ENCODE measurements at regions not wholly inside any gene's neighbourhood (a gene's known extent, or its start where the extent isn't known, plus 50 kb on each side); places are given as distances from the start of the nearest gene placed in this dataset.
"Not testable (repeated sequence)": the region's sequence is repeated elsewhere in the genome, so short reads cannot be mapped to it uniquely, and the experiment has no call there.

DNA sequence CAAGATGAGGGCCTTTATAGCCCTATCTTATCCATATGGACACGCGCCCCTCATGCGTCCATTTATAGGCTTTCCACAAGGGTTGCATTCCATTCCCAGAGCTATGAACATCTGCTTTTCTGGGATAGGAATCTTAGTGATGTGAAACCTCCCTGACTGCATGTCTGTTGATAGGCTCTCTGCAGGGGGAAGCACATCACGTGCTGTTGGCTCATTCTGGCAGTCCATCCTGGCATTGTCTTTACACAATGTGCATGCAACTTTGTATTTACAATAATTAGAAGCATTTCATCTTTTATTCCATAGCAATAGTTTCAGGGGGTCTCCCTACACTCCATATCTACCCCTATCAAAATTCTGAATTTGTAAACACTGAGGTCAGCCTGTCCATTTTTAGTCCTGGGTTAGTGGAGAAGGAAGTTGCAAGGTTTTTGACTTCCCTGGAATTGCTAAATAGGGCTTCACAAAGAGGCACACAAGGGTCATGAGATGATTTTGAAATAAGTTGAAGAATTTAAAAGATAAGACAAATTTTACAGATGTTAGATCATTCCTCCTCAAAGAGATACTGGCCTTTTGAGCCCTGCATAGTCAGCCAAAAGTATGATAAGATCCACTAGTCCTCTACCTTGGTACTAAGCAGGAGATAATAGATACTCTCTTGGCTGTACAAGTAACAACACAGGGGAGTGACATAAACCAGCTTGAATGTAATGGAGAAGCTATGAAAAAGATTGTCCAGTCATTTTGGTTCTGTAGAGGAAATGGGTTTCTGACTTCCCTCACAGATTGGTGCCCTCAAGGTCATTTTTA, 98.7 kb upstream of the GPR141 start:
- not testable (repeated sequence) for H3K27ac ChIP-seq (ENCODE audit: insufficient read depth, low read length, poor library complexity, severe bottlenecking); H3K27me3 Mint-ChIP-seq

DNA sequence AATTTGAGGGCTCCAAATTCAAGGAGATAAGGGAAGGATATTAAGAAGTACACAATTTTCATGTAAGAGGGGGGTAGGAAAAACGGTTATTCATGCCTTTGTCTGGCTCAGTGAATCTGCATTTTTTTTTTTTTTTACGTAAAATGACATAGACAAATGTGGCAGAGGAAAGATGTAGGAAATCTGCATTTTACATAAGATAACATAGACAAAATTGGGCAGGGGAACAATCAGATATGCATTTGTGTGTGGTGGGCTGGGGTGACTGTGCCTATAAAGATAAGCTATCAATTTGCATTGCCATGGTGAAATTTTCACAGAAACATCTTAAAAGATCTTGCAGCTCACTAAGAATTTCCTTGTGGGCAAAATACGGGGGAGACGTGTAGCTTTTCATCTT, 92.7 kb upstream of the GPR141 start:
- Histone ChIP-seq H3K27ac (ENCODE audit: insufficient read depth, low read length, poor library complexity, severe bottlenecking) (no peak overlapping the region), H3K4me3 (ENCODE audit: low read depth, low read length) (no peak overlapping the region), H3K9me3 (ENCODE audit: control insufficient read depth in 2 of 2, low read length in 2 of 2) (peaks cover 0 to 1% of the 10 kb centered on the region in 2 experiments), H3K4me1 (ENCODE audit: control insufficient read depth, insufficient read depth, low read length, poor library complexity, severe bottlenecking) (no peaks in the 10 kb centered on the region), H3K27me3 (ENCODE audit: control insufficient read depth, insufficient read depth, low read length) (no peaks in the 10 kb centered on the region), H3K36me3 (ENCODE audit: control insufficient read depth, insufficient read depth, low read length) (no peaks in the 10 kb centered on the region)
- H3K9me3 Mint-ChIP-seq = peaks cover 0 to 4% (median 0%) of the 10 kb centered on the region in 7 donors
- no peak overlapping the region for H3K27ac Mint-ChIP-seq
- DNase-seq (no peak), ATAC-seq (ENCODE audit: low read depth in 2 of 2) (no peak)
- no peaks in the 10 kb centered on the region for H3K36me3 Mint-ChIP-seq
- H3K27me3 Mint-ChIP-seq = no peaks in the 10 kb centered on the region
- no peak overlapping the region for H3K4me3 Mint-ChIP-seq
- H3K4me1 Mint-ChIP-seq = no peaks in the 10 kb centered on the region

More for the DNA sequence above, 98.7 kb upstream of the GPR141 start:
- H3K9me3 Mint-ChIP-seq; ATAC-seq (ENCODE audit: low read depth in 2 of 2); DNase-seq; H3K9me3 ChIP-seq (ENCODE audit: control insufficient read depth in 2 of 2, low read length in 2 of 2); H3K27ac Mint-ChIP-seq; H3K4me1 Mint-ChIP-seq; H3K4me3 ChIP-seq (ENCODE audit: low read depth, low read length); H3K4me3 Mint-ChIP-seq; H3K4me1 ChIP-seq (ENCODE audit: control insufficient read depth, insufficient read depth, low read length, poor library complexity, severe bottlenecking); H3K36me3 ChIP-seq (ENCODE audit: control insufficient read depth, insufficient read depth, low read length); H3K36me3 Mint-ChIP-seq; H3K27me3 ChIP-seq (ENCODE audit: control insufficient read depth, insufficient read depth, low read length): not testable (repeated sequence)

DNA sequence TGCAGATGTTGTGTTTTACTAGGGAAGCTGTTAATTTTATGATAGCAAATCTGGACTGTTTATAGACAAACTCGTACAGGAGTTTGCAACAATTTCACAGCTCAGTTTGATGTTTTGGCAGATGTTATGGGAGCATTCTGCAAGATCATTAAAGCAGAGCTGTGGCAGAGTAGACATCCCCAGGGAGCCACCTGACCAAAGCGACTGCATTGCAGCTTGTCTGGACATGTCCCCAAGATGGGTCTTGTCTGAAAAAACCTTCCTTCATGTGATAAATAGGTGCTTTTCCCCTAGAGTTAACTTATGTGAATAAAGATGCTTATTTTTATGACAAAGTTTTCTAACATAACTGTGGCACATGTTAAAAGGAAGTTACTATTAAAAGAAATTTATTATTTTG, 91.2 kb upstream of the GPR141 start:
- H3K9me3 Mint-ChIP-seq = peaks cover 0 to 6% (median 1%) of the 10 kb centered on the region in 7 donors
- no peak overlapping the region for H3K27ac Mint-ChIP-seq
- peaks cover 0 to 1% of the 10 kb centered on the region in 2 experiments for H3K9me3 ChIP-seq (ENCODE audit: control insufficient read depth in 2 of 2, low read length in 2 of 2)
- no peaks in the 10 kb centered on the region for H3K27me3 ChIP-seq (ENCODE audit: control insufficient read depth, insufficient read depth, low read length)
- H3K4me3 ChIP-seq (ENCODE audit: low read depth, low read length) = no peak overlapping the region
- no peaks in the 10 kb centered on the region for H3K36me3 ChIP-seq (ENCODE audit: control insufficient read depth, insufficient read depth, low read length)
- no peak for ATAC-seq (ENCODE audit: low read depth in 2 of 2)
- no peaks in the 10 kb centered on the region for H3K36me3 Mint-ChIP-seq
- H3K4me3 Mint-ChIP-seq = no peak overlapping the region
- no peaks in the 10 kb centered on the region for H3K27me3 Mint-ChIP-seq
- H3K4me1 Mint-ChIP-seq = no peaks in the 10 kb centered on the region
- no peaks in the 10 kb centered on the region for H3K4me1 ChIP-seq (ENCODE audit: control insufficient read depth, insufficient read depth, low read length, poor library complexity, severe bottlenecking)
- H3K27ac ChIP-seq (ENCODE audit: insufficient read depth, low read length, poor library complexity, severe bottlenecking) = no peak overlapping the region
- no peak for DNase-seq

DNA sequence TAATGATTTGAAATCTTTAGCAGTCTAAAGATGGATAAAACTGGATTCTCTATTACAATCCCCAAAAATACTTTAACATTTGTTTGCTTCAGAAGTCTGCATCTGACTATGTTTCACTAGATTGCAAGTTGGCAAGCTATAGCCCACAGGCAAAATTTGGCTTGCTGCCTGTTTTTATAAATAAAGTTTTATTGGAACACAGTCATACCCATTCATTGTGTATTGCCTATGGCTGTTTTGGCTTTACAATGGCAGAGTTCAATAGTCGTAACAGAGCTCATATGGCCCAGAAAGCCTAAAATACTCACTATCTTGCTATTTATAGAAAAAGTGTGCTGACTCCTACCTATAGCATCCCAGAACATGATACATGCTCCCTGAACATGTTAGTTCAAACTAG, 89.0 kb upstream of the GPR141 start:
- no peak overlapping the region for H3K4me3 ChIP-seq (ENCODE audit: low read depth, low read length)
- DNase-seq (no peak), ATAC-seq (ENCODE audit: low read depth in 2 of 2) (no peak)
- H3K27me3 Mint-ChIP-seq = no peaks in the 10 kb centered on the region
- no peak overlapping the region for H3K27ac Mint-ChIP-seq
- no peaks in the 10 kb centered on the region for H3K27me3 ChIP-seq (ENCODE audit: control insufficient read depth, insufficient read depth, low read length)
- H3K4me1 Mint-ChIP-seq = no peaks in the 10 kb centered on the region
- no peak overlapping the region for H3K27ac ChIP-seq (ENCODE audit: insufficient read depth, low read length, poor library complexity, severe bottlenecking)
- no peaks in the 10 kb centered on the region for H3K36me3 Mint-ChIP-seq
- H3K4me1 ChIP-seq (ENCODE audit: control insufficient read depth, insufficient read depth, low read length, poor library complexity, severe bottlenecking) = no peaks in the 10 kb centered on the region
- no peaks in the 10 kb centered on the region for H3K9me3 ChIP-seq (ENCODE audit: control insufficient read depth in 2 of 2, low read length in 2 of 2)
- H3K4me3 Mint-ChIP-seq = no peak overlapping the region
- no peaks in the 10 kb centered on the region for H3K36me3 ChIP-seq (ENCODE audit: control insufficient read depth, insufficient read depth, low read length)
- H3K9me3 Mint-ChIP-seq = peaks cover 0 to 5% (median 1%) of the 10 kb centered on the region in 7 donors

DNA sequence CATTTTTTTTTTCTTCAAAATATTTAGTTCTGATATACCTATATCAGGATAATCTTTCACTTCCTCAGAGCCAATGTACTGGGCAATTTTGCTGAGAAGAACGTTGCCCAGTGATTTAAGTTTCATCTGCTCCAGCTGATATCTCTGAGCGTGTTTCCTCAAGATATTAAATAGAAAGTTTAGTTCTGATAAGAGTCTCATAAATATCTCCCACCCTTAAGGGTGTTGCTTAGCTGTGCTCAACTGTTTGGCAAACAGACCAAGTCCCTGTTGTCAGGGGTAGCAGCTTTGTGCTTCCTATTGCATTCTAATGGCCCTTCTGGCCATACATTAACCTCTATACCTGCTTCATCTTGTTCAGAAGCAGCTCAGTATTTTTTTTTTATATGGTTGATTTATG, 84.7 kb upstream of the GPR141 start:
- Histone ChIP-seq H3K27me3 (ENCODE audit: control insufficient read depth, insufficient read depth, low read length) (no peaks in the 10 kb centered on the region), H3K4me1 (ENCODE audit: control insufficient read depth, insufficient read depth, low read length, poor library complexity, severe bottlenecking) (no peaks in the 10 kb centered on the region), H3K9me3 (ENCODE audit: control insufficient read depth in 2 of 2, low read length in 2 of 2) (no peaks in the 10 kb centered on the region), H3K36me3 (ENCODE audit: control insufficient read depth, insufficient read depth, low read length) (no peaks in the 10 kb centered on the region), H3K27ac (ENCODE audit: insufficient read depth, low read length, poor library complexity, severe bottlenecking) (no peak overlapping the region), H3K4me3 (ENCODE audit: low read depth, low read length) (no peak overlapping the region)
- no peaks in the 10 kb centered on the region for H3K36me3 Mint-ChIP-seq
- ATAC-seq (ENCODE audit: low read depth in 2 of 2) = no peak
- peaks cover 0 to 5% (median 1%) of the 10 kb centered on the region in 7 donors for H3K9me3 Mint-ChIP-seq
- H3K27me3 Mint-ChIP-seq = no peaks in the 10 kb centered on the region
- no peaks in the 10 kb centered on the region for H3K4me1 Mint-ChIP-seq
- no peak overlapping the region for H3K4me3 Mint-ChIP-seq
- DNase-seq = no peak
- no peak overlapping the region for H3K27ac Mint-ChIP-seq

DNA sequence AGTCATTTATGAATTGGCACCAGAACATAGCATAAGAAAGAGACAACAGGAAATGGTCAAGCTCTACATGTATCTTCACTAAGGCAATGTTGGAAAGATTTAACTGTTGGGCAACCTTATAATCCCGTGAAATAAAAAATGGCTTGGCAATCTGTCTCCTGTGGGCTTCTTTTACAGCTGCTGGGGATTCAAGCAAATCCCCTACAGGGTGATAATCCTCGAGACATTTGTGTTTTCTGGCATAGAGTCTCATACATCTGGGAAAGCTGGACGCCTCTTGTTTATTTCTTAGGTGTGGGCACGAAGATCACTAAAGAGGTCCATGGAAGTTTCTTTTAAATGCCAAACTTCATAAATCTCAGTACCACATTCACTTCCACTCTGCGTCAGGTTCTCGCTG, 82.2 kb upstream of the GPR141 start:
- Histone ChIP-seq H3K4me3 (ENCODE audit: low read depth, low read length) (no peak overlapping the region), H3K27me3 (ENCODE audit: control insufficient read depth, insufficient read depth, low read length) (no peaks in the 10 kb centered on the region), H3K9me3 (ENCODE audit: control insufficient read depth in 2 of 2, low read length in 2 of 2) (no peaks in the 10 kb centered on the region), H3K4me1 (ENCODE audit: control insufficient read depth, insufficient read depth, low read length, poor library complexity, severe bottlenecking) (no peaks in the 10 kb centered on the region), H3K27ac (ENCODE audit: insufficient read depth, low read length, poor library complexity, severe bottlenecking) (no peak overlapping the region), H3K36me3 (ENCODE audit: control insufficient read depth, insufficient read depth, low read length) (no peaks in the 10 kb centered on the region)
- H3K27ac Mint-ChIP-seq = no peak overlapping the region
- DNase-seq (no peak), ATAC-seq (ENCODE audit: low read depth in 2 of 2) (no peak)
- peaks cover 0 to 5% (median under 1%) of the 10 kb centered on the region in 7 donors for H3K9me3 Mint-ChIP-seq
- H3K27me3 Mint-ChIP-seq = no peaks in the 10 kb centered on the region
- H3K4me3 Mint-ChIP-seq = no peak overlapping the region
- no peaks in the 10 kb centered on the region for H3K36me3 Mint-ChIP-seq
- H3K4me1 Mint-ChIP-seq = no peaks in the 10 kb centered on the region

DNA sequence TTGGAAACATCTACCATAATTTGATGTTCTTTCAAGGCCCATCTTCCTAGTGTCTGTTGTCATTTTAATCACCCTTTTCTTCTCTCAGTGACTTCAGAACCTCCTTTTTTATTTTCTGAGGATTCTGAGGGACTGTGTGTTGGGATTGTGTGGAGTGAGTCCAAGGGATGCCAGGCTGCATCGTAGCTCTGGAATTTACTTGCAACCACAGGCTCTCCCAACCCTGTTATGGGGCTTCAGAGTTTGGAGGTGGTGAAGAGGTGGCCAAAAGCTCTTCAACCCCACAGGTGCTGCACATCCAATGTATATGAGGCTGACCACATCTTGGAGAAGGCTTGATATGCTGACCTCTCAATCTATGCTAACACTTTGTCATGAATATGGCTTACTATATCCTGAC, 79.5 kb upstream of the GPR141 start:
- Histone ChIP-seq H3K4me1 (ENCODE audit: control insufficient read depth, insufficient read depth, low read length, poor library complexity, severe bottlenecking) (no peaks in the 10 kb centered on the region), H3K27ac (ENCODE audit: insufficient read depth, low read length, poor library complexity, severe bottlenecking) (no peak overlapping the region), H3K36me3 (ENCODE audit: control insufficient read depth, insufficient read depth, low read length) (no peaks in the 10 kb centered on the region), H3K9me3 (ENCODE audit: control insufficient read depth in 2 of 2, low read length in 2 of 2) (no peaks in the 10 kb centered on the region), H3K4me3 (ENCODE audit: low read depth, low read length) (no peak overlapping the region), H3K27me3 (ENCODE audit: control insufficient read depth, insufficient read depth, low read length) (no peaks in the 10 kb centered on the region)
- Mint-ChIP-seq H3K4me3 (no peak overlapping the region), H3K27me3 (no peaks in the 10 kb centered on the region), H3K36me3 (no peaks in the 10 kb centered on the region), H3K9me3 (peaks cover 0 to 4% (median 0%) of the 10 kb centered on the region in 7 donors), H3K4me1 (no peaks in the 10 kb centered on the region), H3K27ac (no peak overlapping the region)
- ATAC-seq (ENCODE audit: low read depth in 2 of 2) (no peak), DNase-seq (no peak)

DNA sequence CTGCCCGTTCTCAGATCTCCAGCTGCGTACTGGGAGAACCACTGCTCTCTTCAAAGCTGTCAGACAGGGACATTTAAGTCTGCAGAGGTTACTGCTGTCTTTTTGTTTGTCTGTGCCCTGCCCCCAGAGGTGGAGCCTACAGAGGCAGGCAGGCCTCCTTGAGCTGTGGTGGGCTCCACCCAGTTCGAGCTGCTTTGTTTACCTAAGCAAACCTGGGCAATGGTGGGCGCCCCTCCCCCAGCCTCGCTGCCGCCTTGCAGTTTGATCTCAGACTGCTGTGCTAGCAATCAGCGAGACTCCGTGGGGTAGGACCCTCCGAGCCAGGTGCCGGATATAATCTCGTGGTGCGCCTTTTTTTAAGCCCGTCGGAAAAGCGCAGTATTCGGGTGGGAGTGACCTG, 66.2 kb upstream of the GPR141 start:
- ATAC-seq (ENCODE audit: low read depth in 2 of 2) = not testable (repeated sequence)

More for the DNA sequence above, 66.2 kb upstream of the GPR141 start:
- H3K27me3 ChIP-seq (ENCODE audit: control insufficient read depth, insufficient read depth, low read length); H3K4me3 ChIP-seq (ENCODE audit: low read depth, low read length); H3K4me3 Mint-ChIP-seq; H3K4me1 Mint-ChIP-seq; H3K27me3 Mint-ChIP-seq; H3K27ac ChIP-seq (ENCODE audit: insufficient read depth, low read length, poor library complexity, severe bottlenecking); DNase-seq; H3K36me3 Mint-ChIP-seq; H3K36me3 ChIP-seq (ENCODE audit: control insufficient read depth, insufficient read depth, low read length); H3K9me3 Mint-ChIP-seq; H3K4me1 ChIP-seq (ENCODE audit: control insufficient read depth, insufficient read depth, low read length, poor library complexity, severe bottlenecking); H3K9me3 ChIP-seq (ENCODE audit: control insufficient read depth in 2 of 2, low read length in 2 of 2); H3K27ac Mint-ChIP-seq: not testable (repeated sequence)
